Adrenal gland (tissue), 5 donors: ENCODE measurements at regions not wholly inside any gene's neighbourhood (a gene's known extent, or its start where the extent isn't known, plus 50 kb on each side); places are given as distances from the start of the nearest gene placed in this dataset.

ENCODE experiments used
- CTCF ChIP-seq, 6 experiments: fragments of 450-650 bp in 4 of 6; fragments of 200-600 bp in 2 of 6; sonication (generic) in 1 of 6; IDR thresholded peaks; 1 replicate in 5 of 6; 2 replicates in 1 of 6; pipeline versions ENCODE4 v1.5.1 to v1.8.0; 2016 to 2021; ENCODE audit warnings: antibody characterized with exemption in 6 of 6, mild to moderate bottlenecking in 2 of 6, moderate library complexity in 1 of 6
- POLR2A ChIP-seq, 2 donors: fragments of 450-650 bp; IDR thresholded peaks; one replicate each; pipeline ENCODE4 v1.6.1; 2017; ENCODE audit warnings: antibody characterized with exemption in 2 of 2, mild to moderate bottlenecking in 2 of 2, moderate library complexity in 1 of 2
- donor health status: DM: no; HTN: no; CAD: no.

- TF ChIP-seq CTCF (IDR thresholded peaks at IDR 0.05) (no peak), POLR2A (IDR thresholded peaks at IDR 0.05) (no peak)
These were observed 367.7 kb downstream of the SFMBT2 start for GRCh38 chr10:7043055-7043653.
